HUES64 (cell line): ENCODE measurements at regions not wholly inside any gene's neighbourhood (a gene's known extent, or its start where the extent isn't known, plus 50 kb on each side); places are given as distances from the start of the nearest gene placed in this dataset.
"Not testable (repeated sequence)": the region's sequence is repeated elsewhere in the genome, so short reads cannot be mapped to it uniquely, and the experiment has no call there.

Source experiments
- H3K27ac ChIP-seq: 2 replicates; pipeline ENCODE4 v1.7.0; 2013; ENCODE audit warnings: low read depth, low read length, inconsistent platforms
- H3K27me3 ChIP-seq: 2 replicates; pipeline ENCODE4 v1.6.1; 2013; ENCODE audit warnings: mild to moderate bottlenecking, low read length; ENCODE audit not compliant: insufficient read depth
- H3K36me3 ChIP-seq: 2 replicates; pipeline ENCODE4 v1.6.1; 2013; ENCODE audit warnings: mild to moderate bottlenecking, low read length; ENCODE audit not compliant: insufficient read depth
- H3K4me1 ChIP-seq: 2 replicates; pipeline ENCODE4 v1.6.1; 2013; ENCODE audit warnings: mild to moderate bottlenecking, low read length, moderate library complexity; ENCODE audit not compliant: insufficient read depth
- H3K4me3 ChIP-seq: 2 replicates; pipeline ENCODE4 v1.5.1; 2013; ENCODE audit warnings: mild to moderate bottlenecking, low read length, moderate library complexity
- H3K9ac ChIP-seq: 2 replicates; pipeline ENCODE4 v1.6.1; 2013; ENCODE audit warnings: mild to moderate bottlenecking, low read depth, low read length
- H3K9me3 ChIP-seq: 2 replicates; pipeline ENCODE4 v1.6.1; 2013; ENCODE audit warnings: low read depth, low read length; ENCODE audit not compliant: insufficient read depth
- WGBS: fragments of 150-250, 120-280 bp; methylation state at CpG from one replicate; pipeline ENCODE4 v1.1.7; 2013; ENCODE audit warnings: missing lambda C conversion rate; 5-methylcytosine and 5-hydroxymethylcytosine counted together

DNA sequence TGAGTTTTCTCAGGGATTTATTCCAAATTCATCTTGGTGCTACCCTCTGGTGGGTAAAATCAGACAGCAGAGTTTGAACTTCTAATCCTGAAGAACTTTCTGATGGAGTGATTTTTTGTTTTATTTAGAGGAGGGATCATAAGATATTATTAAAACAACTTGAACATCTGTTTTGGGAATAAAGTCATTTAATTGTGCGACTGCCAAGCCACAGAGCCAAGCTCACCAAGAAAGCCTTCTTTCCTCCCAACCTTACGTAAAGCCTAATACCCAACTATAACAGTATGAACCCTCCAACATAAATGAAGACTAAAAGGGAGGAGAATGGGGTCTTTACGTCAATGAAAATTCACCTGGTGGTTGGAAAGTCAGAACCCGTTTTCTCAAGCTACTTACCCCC is 205.5 kb upstream of the IGF1 start:
- WGBS: 100% methylated on average over 1 of the region's 4 CpGs
- H3K9me3 ChIP-seq: no peaks in the 10 kb centered on the region
- no peak overlapping the region for H3K27ac ChIP-seq
- no peaks in the 10 kb centered on the region for H3K27me3 ChIP-seq
- H3K9ac ChIP-seq: no peak overlapping the region
- H3K4me3 ChIP-seq: no peak overlapping the region
- H3K36me3 ChIP-seq: no peaks in the 10 kb centered on the region
- no peaks in the 10 kb centered on the region for H3K4me1 ChIP-seq

DNA sequence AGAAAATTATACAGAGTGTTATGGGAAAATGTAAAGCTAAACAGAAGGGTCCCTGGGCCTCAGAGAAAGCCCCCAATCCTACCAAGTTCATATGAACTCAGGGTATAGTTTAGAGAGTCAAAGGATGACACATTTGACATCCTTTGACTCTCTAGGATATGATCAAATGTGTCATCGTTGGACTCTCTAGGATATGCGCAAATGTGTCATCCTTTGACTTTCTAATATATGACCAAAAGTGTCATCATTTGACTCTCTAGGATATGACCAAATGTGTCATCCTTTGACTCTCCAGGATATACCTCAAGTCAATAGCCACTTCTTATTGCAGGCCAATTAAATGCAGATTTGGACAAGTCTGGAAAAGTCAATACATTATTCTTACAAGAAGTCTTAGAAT is 204.8 kb upstream of the IGF1 start:
- 94% methylated on average over 2 of the region's 2 CpGs for WGBS
- peaks cover 6% of the 10 kb centered on the region; the same call in 1 of the 2 replicates for H3K4me1 ChIP-seq
- no peak overlapping the region for H3K4me3 ChIP-seq
- no peak overlapping the region for H3K9ac ChIP-seq
- no peaks in the 10 kb centered on the region for H3K9me3 ChIP-seq
- H3K27me3 ChIP-seq: no peaks in the 10 kb centered on the region
- H3K36me3 ChIP-seq: no peaks in the 10 kb centered on the region
- no peak overlapping the region for H3K27ac ChIP-seq

DNA sequence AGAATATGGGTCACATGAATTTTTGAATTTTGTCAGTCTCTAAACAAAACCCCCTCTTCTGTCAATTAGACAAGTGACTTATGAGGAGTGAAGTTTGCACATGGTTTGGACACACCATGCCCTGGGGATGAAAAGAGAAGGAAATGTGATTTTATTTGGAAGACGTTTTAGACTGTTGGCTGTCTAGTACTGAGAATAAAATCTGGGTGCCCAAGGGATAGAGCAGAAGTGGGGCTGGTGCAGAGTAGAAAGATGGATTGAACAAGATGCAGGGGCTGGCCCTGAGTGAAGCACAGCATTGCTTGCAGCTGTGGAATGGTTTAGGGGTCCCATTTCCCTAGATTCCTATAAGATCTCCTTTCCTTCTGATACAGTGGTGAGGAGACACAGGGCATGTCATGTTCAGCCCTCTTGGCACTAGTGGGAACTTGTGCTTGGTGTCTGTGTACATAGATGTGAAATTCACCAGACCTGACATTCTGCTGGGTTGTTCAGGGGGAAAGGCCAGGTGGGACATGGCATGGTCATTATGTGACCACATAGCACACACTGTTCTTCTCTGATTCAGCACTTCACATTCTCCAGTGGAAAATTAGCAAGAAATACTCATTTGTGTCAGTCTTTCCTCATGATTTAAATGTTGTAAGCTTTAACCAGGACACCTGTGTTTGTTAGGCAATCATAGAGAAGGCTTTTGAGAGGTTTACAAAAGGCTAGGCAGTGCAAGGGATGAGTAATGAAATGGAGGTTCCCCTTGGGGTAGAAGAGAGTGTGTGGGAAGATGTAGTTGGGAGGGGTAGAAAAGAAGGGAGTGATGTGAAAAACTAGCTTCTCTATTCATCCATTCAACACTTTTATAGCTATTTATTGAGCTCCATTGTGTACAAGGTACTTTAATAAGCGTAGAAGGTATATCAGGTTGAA is 202.3 kb upstream of the IGF1 start:
- Histone ChIP-seq H3K36me3 (no peaks in the 10 kb centered on the region), H3K9ac (no peak overlapping the region), H3K4me1 (peaks cover 7% of the 10 kb centered on the region; the same call in 1 of the 2 replicates), H3K27ac (no peak overlapping the region), H3K4me3 (no peak overlapping the region), H3K27me3 (no peaks in the 10 kb centered on the region), H3K9me3 (no peaks in the 10 kb centered on the region)
- 97% methylated on average over 2 of the region's 2 CpGs for WGBS

DNA sequence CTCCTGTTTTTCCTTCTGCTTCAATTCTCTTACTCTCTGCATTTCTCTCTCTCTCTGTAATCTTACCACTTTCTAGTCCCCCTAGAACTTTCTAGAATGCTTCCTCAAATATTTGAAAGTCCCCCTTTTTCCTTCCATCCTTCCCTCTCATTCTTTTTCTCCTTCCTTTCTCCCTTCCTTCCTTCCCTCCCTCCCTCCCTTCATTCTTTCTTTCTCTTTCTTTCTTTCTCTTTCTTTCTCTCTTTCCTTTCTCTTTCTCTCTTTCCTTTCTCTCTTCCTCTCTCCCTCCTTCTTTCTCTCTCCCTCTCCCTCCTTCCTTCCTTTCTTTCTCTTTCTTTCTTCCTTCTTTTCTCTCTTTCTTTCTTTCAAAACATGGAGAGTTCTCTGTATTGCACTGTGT is 201.4 kb upstream of the IGF1 start:
- no peaks in the 10 kb centered on the region for H3K9me3 ChIP-seq
- H3K36me3 ChIP-seq: no peaks in the 10 kb centered on the region
- no peaks in the 10 kb centered on the region for H3K27me3 ChIP-seq
- H3K9ac ChIP-seq: no peak overlapping the region
- no peak overlapping the region for H3K27ac ChIP-seq
- peaks cover 7% of the 10 kb centered on the region; the same call in 1 of the 2 replicates for H3K4me1 ChIP-seq
- no peak overlapping the region for H3K4me3 ChIP-seq

DNA sequence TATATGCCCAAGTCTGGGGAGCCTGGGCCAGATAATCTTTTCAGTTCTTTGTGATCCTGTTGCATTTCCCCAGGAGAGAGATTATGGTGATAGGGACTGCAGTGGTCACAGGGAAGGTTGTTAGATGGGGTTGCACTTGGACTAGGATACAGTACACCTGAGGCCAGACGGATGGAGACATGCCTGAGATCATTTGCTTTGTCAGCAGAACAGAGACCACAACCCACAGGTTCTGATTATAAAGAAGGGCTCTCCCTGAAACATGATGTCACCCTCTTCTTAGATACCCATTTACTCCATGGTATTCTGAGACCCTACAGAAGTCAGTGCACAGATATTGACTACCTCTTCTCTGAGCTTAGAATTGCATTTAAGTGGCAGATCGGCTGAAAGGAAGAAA is 200.9 kb upstream of the IGF1 start:
- WGBS: 85% methylated on average over 2 of the region's 2 CpGs
- Histone ChIP-seq H3K9ac (no peak overlapping the region), H3K4me3 (no peak overlapping the region), H3K27me3 (no peaks in the 10 kb centered on the region), H3K4me1 (peaks cover 7% of the 10 kb centered on the region; the same call in 1 of the 2 replicates), H3K27ac (no peak overlapping the region), H3K36me3 (no peaks in the 10 kb centered on the region), H3K9me3 (no peaks in the 10 kb centered on the region)

DNA sequence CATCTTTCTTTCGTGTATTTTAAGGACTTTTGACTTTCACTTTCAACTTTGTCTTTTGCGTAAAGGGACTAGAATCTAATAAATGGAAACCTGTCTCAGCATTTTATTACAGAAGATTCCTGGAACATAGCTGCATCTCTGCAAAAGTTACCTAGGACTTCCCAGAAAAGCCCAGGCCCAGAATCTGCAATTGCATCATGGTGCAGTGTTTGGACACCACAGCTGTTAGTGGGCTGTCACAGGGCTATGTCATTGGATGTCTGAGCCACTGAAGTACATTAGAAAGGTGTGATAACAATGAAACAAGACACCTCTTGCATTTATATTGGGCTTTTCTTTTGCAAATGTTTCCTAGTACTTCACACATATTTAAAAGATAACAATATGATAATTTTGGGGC is 199.9 kb upstream of the IGF1 start:
- H3K27me3 ChIP-seq: no peaks in the 10 kb centered on the region
- H3K27ac ChIP-seq: no peak overlapping the region
- H3K4me1 ChIP-seq: peaks cover 7% of the 10 kb centered on the region; the same call in 1 of the 2 replicates
- H3K9ac ChIP-seq: no peak overlapping the region
- H3K9me3 ChIP-seq: no peaks in the 10 kb centered on the region
- WGBS: 98% methylated on average over 2 of the region's 2 CpGs
- no peaks in the 10 kb centered on the region for H3K36me3 ChIP-seq
- H3K4me3 ChIP-seq: no peak overlapping the region

DNA sequence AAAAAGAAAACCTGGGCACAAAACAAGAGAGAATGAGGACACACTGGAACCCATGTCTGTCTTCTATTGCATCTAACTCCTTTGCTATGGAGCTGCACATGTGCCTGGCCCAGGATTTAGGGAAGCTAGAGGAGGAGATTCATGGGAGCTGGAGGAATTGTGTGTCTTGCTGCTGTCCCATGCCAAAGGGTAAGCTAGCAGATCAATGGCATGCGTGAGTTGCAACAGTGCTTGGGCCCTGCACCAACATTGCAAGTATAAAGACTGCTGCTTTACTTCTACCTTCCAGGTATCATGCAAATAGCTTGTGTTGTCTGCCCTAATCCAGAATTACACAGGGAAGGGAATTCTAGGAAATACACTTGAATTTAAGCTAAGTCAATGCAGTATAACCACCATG is 196.4 kb upstream of the IGF1 start:
- H3K9ac ChIP-seq: no peak overlapping the region
- peaks cover 17% of the 10 kb centered on the region for H3K9me3 ChIP-seq
- H3K4me3 ChIP-seq: no peak overlapping the region
- peaks cover 7% of the 10 kb centered on the region; the same call in 1 of the 2 replicates for H3K4me1 ChIP-seq
- H3K27ac ChIP-seq: no peak overlapping the region
- 92% methylated on average over 1 of the region's 1 CpG for WGBS
- H3K36me3 ChIP-seq: no peaks in the 10 kb centered on the region
- no peaks in the 10 kb centered on the region for H3K27me3 ChIP-seq

DNA sequence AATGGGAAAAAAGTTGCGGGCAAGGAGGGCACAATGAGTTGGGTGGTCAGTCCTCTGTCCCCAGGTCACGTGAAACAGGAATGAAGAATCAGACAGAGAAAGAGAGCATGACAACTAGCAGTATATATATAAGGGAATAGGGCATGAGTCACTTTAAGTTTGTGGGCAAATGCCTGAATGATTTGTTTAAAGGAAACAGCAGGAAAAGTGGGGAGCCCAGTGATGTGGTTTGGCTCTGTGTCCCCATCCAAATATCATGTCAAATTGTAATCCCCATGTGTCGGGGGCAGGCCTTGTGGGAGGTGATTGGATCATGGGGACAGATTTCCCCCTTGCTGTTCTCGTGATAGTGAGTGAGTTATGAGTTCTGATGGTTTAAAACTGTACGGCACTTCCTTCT is 195.3 kb upstream of the IGF1 start:
- peaks cover 6% of the 10 kb centered on the region; the same call in 1 of the 2 replicates for H3K4me1 ChIP-seq
- H3K4me3 ChIP-seq: no peak overlapping the region
- no peak overlapping the region for H3K27ac ChIP-seq
- no peaks in the 10 kb centered on the region for H3K27me3 ChIP-seq
- no peak overlapping the region for H3K9ac ChIP-seq
- peaks cover 17% of the 10 kb centered on the region for H3K9me3 ChIP-seq
- H3K36me3 ChIP-seq: no peaks in the 10 kb centered on the region
- WGBS: 86% methylated on average over 5 of the region's 5 CpGs

DNA sequence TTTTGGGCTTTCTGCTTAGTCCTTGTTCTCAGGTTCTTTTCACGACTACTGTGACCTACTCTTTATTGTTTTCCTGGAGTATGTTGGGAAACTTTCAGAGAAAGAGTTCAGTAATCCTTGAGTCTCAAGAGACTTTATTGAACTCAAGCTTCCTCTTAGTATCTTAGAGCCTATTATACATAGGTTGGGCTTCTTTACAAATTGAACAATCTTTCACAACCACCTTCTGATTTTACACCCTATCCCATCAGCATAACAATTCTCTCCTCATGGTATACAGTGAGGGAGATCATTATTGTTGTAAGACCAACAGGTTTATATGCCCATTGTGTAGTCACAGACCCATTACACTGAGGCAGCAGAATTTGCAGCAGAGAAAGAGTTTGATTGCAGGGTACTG is 193.2 kb upstream of the IGF1 start:
- Histone ChIP-seq H3K27me3 (no peaks in the 10 kb centered on the region), H3K4me1 (peaks cover 6% of the 10 kb centered on the region; the same call in 1 of the 2 replicates)
- 100% methylated on average over 1 of the region's 1 CpG for WGBS

DNA sequence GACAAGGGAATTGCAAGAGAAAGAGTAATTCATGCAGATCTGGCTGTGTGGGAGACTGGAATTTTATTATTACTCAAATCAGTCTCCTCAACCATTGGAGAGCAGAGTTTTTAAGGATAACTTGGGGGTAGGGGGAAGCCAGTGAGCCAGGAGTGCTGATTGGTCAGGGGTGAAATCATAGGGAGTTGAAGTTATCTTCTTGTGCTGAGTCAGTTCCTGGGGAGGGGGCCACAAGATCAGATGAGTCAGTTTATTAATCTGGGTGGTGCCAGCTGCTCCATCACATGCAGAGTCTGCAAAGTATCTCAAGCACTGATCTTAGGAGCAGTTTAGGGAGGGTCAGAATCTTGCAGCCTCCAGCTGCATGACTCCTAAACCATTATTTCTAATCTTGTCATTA is 191.8 kb upstream of the IGF1 start:
- not testable (repeated sequence) for H3K27me3 ChIP-seq, H3K4me1 ChIP-seq, H3K4me3 ChIP-seq, H3K9ac ChIP-seq, H3K27ac ChIP-seq, H3K36me3 ChIP-seq
- H3K9me3 ChIP-seq: peaks cover 17% of the 10 kb centered on the region

More for the DNA sequence above, 193.2 kb upstream of the IGF1 start:
- Histone ChIP-seq H3K9ac (no peak overlapping the region), H3K27ac (no peak overlapping the region), H3K36me3 (no peaks in the 10 kb centered on the region), H3K9me3 (peaks cover 17% of the 10 kb centered on the region), H3K4me3 (no peak overlapping the region)

DNA sequence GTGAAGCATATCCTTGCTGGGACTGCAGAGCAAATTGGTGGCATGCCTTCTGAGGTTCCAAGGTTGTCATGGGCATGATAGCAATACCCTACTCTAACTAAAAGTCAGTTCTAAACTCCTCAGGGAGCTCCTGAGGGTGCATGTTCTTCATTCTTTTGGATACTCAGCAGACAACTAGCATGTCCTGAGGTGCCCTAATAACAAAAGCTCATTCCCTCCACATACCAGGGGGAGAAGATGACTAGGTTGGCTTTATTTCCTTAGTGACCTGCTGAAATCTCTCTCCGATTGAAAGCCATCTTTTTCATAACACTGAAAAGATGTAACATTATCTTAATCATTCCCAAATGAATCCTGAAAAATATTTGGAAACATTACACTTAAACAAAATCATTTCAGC is 188.7 kb upstream of the IGF1 start:
- no peak overlapping the region for H3K9ac ChIP-seq
- peaks cover 6% of the 10 kb centered on the region; the same call in 1 of the 2 replicates for H3K4me1 ChIP-seq
- H3K9me3 ChIP-seq: peaks cover 13% of the 10 kb centered on the region
- H3K27ac ChIP-seq: no peak overlapping the region
- 79% methylated on average over 1 of the region's 1 CpG for WGBS
- H3K27me3 ChIP-seq: no peaks in the 10 kb centered on the region
- no peak overlapping the region for H3K4me3 ChIP-seq
- no peaks in the 10 kb centered on the region for H3K36me3 ChIP-seq
